Hepatocyte (in vitro differentiated cells): ENCODE measurements at regions not wholly inside any gene's neighbourhood (a gene's known extent, or its start where the extent isn't known, plus 50 kb on each side); places are given as distances from the start of the nearest gene placed in this dataset.

Experiments
- DNase-seq: peaks from one replicate; pipeline ENCODE4 v3.0.0-alpha.2; 2016; ENCODE audit warnings: low spot score
- H2AFZ ChIP-seq: fragments of 200-600 bp; sonication (generic); 2 replicates; pipeline ENCODE4 v1.6.0; 2016; ENCODE audit warnings: antibody characterized with exemption, mild to moderate bottlenecking
- H3K27ac ChIP-seq: fragments of 200-600 bp; sonication (generic); 2 replicates; pipeline ENCODE4 v1.5.1; 2016; ENCODE audit warnings: mild to moderate bottlenecking
- H3K27me3 ChIP-seq: fragments of 200-600 bp; sonication (generic); 2 replicates; pipeline ENCODE4 v1.6.1; 2016
- H3K36me3 ChIP-seq: fragments of 200-600 bp; sonication (generic); replicated peaks from 2 replicates; pipeline ENCODE4 v1.5.1; 2016; ENCODE audit warnings: low read depth; ENCODE audit not compliant: insufficient read depth
- H3K4me1 ChIP-seq: fragments of 200-600 bp; sonication (generic); 2 replicates; pipeline ENCODE4 v1.5.1; 2016; ENCODE audit warnings: mild to moderate bottlenecking, moderate library complexity; ENCODE audit not compliant: insufficient read depth
- H3K4me2 ChIP-seq: fragments of 200-600 bp; sonication (generic); 2 replicates; pipeline ENCODE4 v1.6.0; 2016
- H3K4me3 ChIP-seq: fragments of 200-600 bp; sonication (generic); 2 replicates; pipeline ENCODE4 v1.5.1; 2016; ENCODE audit warnings: mild to moderate bottlenecking
- H3K79me2 ChIP-seq: fragments of 200-600 bp; sonication (generic); 2 replicates; pipeline ENCODE4 v1.6.0; 2017; ENCODE audit warnings: mild to moderate bottlenecking
- H3K9me2 ChIP-seq: fragments of 200-600 bp; sonication (generic); replicated peaks from 2 replicates; pipeline ENCODE4 v1.6.0; 2017; ENCODE audit warnings: mild to moderate bottlenecking; ENCODE audit not compliant: insufficient read depth
- H3K9me3 ChIP-seq: fragments of 200-600 bp; sonication (generic); 2 replicates; pipeline ENCODE4 v1.5.1; 2016; ENCODE audit warnings: low read depth, mild to moderate bottlenecking
- H4K20me1 ChIP-seq: fragments of 200-600 bp; sonication (generic); 2 replicates; pipeline ENCODE4 v1.6.0; 2016; ENCODE audit warnings: mild to moderate bottlenecking; ENCODE audit not compliant: insufficient read depth, poor library complexity, severe bottlenecking
- EZH2 ChIP-seq: fragments of 200-600 bp; sonication (generic); IDR thresholded peaks from 2 replicates; pipeline ENCODE4 v1.6.1; 2016; ENCODE audit warnings: antibody characterized with exemption, mild to moderate bottlenecking, borderline replicate concordance
- EZH2phosphoT487 ChIP-seq: fragments of 200-600 bp; sonication (generic); IDR thresholded peaks from one replicate; pipeline ENCODE4 v1.6.1; 2018; ENCODE audit warnings: antibody characterized with exemption, mild to moderate bottlenecking, low read depth, moderate library complexity; ENCODE audit not compliant: unreplicated experiment, severe bottlenecking
- WGBS: methylation state at CpG from one replicate; pipeline ENCODE4 v1.1.6; 2016; ENCODE audit warnings: low lambda C conversion rate; ENCODE audit errors: missing lambda C conversion rate; 5-methylcytosine and 5-hydroxymethylcytosine counted together
- TF ChIP-seq, protein P1 (sequence below): fragments of 200-600 bp; sonication (generic); IDR thresholded peaks from 2 replicates; pipeline ENCODE4 v1.5.1; 2016; ENCODE audit warnings: antibody characterized with exemption, mild to moderate bottlenecking; ENCODE audit not compliant: poor library complexity

DNA sequence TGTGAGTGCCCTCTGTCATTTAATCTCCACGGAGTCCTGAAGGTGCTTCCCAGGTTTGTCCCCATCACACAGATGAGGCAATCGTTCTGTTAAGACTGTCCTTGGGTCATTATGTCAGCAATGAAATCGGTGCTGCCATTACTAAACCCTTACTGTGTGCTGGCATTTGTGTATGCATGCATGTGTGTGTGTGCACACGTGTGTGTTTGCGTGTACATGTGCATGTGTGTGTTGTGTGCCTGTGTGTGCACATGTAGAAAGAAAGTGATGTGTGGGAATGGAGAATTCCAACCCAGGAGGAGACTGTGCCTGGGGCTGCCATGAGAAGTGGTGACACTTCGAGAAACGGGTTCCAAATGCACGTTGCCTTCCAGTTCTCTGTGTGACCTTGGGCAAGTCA lies 110.3 kb downstream of the CDH26 start:
- no peaks in the 10 kb centered on the region for H3K79me2 ChIP-seq
- no peak overlapping the region for H3K4me2 ChIP-seq
- H3K27me3 ChIP-seq = peaks cover 5% of the 10 kb centered on the region
- WGBS = 93% methylated on average over 8 of the region's 8 CpGs
- H3K4me1 ChIP-seq = no peaks in the 10 kb centered on the region
- DNase-seq = no peak
- no peaks in the 10 kb centered on the region for H3K36me3 ChIP-seq
- no peak for TF ChIP-seq EZH2
- TF ChIP-seq EZH2phosphoT487 = no peak
- TF ChIP-seq, protein P1, sequence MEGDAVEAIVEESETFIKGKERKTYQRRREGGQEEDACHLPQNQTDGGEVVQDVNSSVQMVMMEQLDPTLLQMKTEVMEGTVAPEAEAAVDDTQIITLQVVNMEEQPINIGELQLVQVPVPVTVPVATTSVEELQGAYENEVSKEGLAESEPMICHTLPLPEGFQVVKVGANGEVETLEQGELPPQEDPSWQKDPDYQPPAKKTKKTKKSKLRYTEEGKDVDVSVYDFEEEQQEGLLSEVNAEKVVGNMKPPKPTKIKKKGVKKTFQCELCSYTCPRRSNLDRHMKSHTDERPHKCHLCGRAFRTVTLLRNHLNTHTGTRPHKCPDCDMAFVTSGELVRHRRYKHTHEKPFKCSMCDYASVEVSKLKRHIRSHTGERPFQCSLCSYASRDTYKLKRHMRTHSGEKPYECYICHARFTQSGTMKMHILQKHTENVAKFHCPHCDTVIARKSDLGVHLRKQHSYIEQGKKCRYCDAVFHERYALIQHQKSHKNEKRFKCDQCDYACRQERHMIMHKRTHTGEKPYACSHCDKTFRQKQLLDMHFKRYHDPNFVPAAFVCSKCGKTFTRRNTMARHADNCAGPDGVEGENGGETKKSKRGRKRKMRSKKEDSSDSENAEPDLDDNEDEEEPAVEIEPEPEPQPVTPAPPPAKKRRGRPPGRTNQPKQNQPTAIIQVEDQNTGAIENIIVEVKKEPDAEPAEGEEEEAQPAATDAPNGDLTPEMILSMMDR = no peak
- H4K20me1 ChIP-seq = no peaks in the 10 kb centered on the region
- no peak overlapping the region for H3K4me3 ChIP-seq
- H3K9me3 ChIP-seq = no peaks in the 10 kb centered on the region
- H3K27ac ChIP-seq = no peak overlapping the region
- no peaks in the 10 kb centered on the region for H3K9me2 ChIP-seq
- no peak overlapping the region for H2AFZ ChIP-seq

DNA sequence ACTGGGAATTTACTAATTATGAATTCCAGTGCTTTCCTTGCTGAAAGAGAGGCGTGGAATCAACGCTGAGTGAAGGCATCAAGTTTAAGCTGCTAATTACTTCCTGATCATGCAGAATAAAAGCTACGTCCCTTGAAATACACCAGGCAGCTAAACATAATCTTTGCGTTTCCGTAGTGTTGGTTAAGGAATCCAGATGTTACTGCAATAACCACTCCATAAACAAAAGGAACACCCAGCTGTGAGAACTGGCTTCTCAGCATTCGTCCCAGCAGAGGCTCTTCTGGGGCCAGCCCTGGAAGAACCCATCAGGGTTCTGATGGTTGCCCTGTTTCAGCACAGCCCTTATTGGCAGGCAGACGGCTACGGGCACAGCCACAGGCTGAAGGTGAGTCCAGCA lies 111.4 kb downstream of the CDH26 start:
- DNase-seq = no peak
- peaks cover 5% of the 10 kb centered on the region for H3K27me3 ChIP-seq
- H3K4me1 ChIP-seq = no peaks in the 10 kb centered on the region
- no peaks in the 10 kb centered on the region for H3K9me3 ChIP-seq
- no peaks in the 10 kb centered on the region for H3K79me2 ChIP-seq
- TF ChIP-seq EZH2 = no peak
- TF ChIP-seq EZH2phosphoT487 = no peak
- TF ChIP-seq, protein P1 = no peak
- H4K20me1 ChIP-seq = no peaks in the 10 kb centered on the region
- no peaks in the 10 kb centered on the region for H3K36me3 ChIP-seq
- no peak overlapping the region for H2AFZ ChIP-seq
- H3K27ac ChIP-seq = no peak overlapping the region
- WGBS = 59% methylated on average over 8 of the region's 8 CpGs
- H3K4me3 ChIP-seq = no peak overlapping the region
- no peak overlapping the region for H3K4me2 ChIP-seq
- H3K9me2 ChIP-seq = no peaks in the 10 kb centered on the region

DNA sequence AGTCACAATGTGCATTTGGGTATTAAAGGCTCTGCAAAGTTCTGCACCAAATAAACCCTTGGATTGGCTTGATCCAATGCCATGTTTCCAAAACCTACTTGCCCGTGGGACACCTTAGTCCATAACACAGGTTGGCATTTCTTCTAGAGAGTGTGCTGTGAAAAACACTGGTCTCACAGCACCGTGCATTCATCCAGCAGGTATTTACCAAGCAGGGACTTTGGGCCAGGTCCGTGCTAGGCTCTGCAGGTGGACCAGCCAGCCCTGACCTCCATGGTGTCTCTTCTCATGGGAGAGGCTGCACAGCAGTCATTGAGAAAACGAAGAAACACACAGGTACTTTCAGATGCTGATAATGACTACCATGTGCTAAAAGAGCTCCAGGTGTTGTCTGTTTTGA lies 112.6 kb downstream of the CDH26 start:
- 79% methylated on average over 4 of the region's 4 CpGs for WGBS

More for the DNA sequence above, 112.6 kb downstream of the CDH26 start:
- Histone ChIP-seq H3K4me3 (no peak overlapping the region), H3K27me3 (peaks cover 5% of the 10 kb centered on the region), H3K36me3 (no peaks in the 10 kb centered on the region), H3K9me3 (no peaks in the 10 kb centered on the region), H2AFZ (no peak overlapping the region), H3K9me2 (no peaks in the 10 kb centered on the region), H3K4me1 (no peaks in the 10 kb centered on the region), H4K20me1 (no peaks in the 10 kb centered on the region), H3K4me2 (no peak overlapping the region), H3K79me2 (no peaks in the 10 kb centered on the region), H3K27ac (no peak overlapping the region)
- no peak for DNase-seq
- TF ChIP-seq, protein P1 = no peak
- no peak for TF ChIP-seq EZH2
- TF ChIP-seq EZH2phosphoT487 = no peak
